IMR-90 (cell line): ENCODE measurements at regions not wholly inside any gene's neighbourhood (a gene's known extent, or its start where the extent isn't known, plus 50 kb on each side); places are given as distances from the start of the nearest gene placed in this dataset.

ENCODE experiments used
- BHLHE40 ChIP-seq: fragments of 150-350 bp; IDR thresholded peaks from 2 replicates; pipeline ENCODE4 v1.6.1; 2016; ENCODE audit warnings: mild to moderate bottlenecking, low read depth, low read length
- CEBPB ChIP-seq: IDR thresholded peaks from 2 replicates; pipeline ENCODE4 v1.6.1; 2012; ENCODE audit warnings: low read depth, low read length, improper control_type of control experiment
- CHD1 ChIP-seq: IDR thresholded peaks from 2 replicates; pipeline ENCODE4 v1.6.1; 2012; ENCODE audit warnings: low read depth, low read length, improper control_type of control experiment
- FOS ChIP-seq: fragments of 150-350 bp; IDR thresholded peaks from 2 replicates; pipeline ENCODE4 v1.6.1; 2016; ENCODE audit warnings: low read depth, low read length
- MAFK ChIP-seq: IDR thresholded peaks from 2 replicates; pipeline ENCODE4 v1.6.1; 2012; ENCODE audit warnings: low read depth, low read length, improper control_type of control experiment
- POLR2A ChIP-seq: IDR thresholded peaks from 2 replicates; pipeline ENCODE4 v1.6.1; 2012; ENCODE audit warnings: mild to moderate bottlenecking, low read depth, low read length
- RAD21 ChIP-seq: IDR thresholded peaks from 2 replicates; pipeline ENCODE4 v1.6.1; 2012; ENCODE audit warnings: low read length, improper control_type of control experiment
- SMC3 ChIP-seq: fragments of 150-350 bp; IDR thresholded peaks from 2 replicates; pipeline ENCODE4 v1.6.1; 2016; ENCODE audit warnings: low read depth, mild to moderate bottlenecking, antibody characterized with exemption, low read length, moderate library complexity
- TF ChIP-seq, protein P1 (sequence below): conservative IDR thresholded peaks from 2 replicates; pipeline ENCODE4 v1.5.1; 2012; ENCODE audit warnings: mild to moderate bottlenecking, low read depth, low read length, improper control_type of control experiment

DNA sequence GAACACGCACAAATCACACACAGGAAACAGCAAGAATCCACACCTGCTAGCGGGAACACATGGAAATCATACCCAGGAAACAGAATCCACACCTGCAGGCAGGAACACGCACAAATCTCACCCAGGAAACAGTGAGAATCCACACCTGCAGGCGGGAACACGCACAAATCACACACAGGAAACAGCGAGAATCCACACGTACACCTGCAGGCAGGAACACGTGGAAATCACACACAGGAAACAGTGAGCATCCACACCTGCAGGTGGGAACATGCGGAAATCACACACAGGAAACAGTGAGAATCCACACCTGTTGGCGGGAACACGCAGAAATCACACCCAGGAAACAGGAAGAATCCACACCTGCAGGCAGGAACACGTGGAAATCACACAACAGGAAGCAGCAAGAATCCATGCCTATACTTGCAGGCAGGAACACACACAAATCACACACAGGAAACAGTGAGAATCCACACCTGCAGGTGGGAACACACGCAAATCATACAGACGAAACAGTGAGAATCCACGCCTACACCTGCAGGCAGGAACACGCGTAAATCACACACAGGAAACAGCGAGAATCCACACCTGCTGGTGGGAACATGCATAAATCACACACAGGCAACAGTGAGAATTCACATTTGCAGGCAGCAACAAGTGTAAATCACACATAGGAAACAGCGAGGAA, 108.6 kb downstream of the DLL1 start:
- TF ChIP-seq POLR2A (no peak), CEBPB (no peak), MAFK (no peak), SMC3 (no peak), BHLHE40 (no peak), FOS (no peak), RAD21 (no peak), CHD1 (no peak)
- TF ChIP-seq, protein P1, sequence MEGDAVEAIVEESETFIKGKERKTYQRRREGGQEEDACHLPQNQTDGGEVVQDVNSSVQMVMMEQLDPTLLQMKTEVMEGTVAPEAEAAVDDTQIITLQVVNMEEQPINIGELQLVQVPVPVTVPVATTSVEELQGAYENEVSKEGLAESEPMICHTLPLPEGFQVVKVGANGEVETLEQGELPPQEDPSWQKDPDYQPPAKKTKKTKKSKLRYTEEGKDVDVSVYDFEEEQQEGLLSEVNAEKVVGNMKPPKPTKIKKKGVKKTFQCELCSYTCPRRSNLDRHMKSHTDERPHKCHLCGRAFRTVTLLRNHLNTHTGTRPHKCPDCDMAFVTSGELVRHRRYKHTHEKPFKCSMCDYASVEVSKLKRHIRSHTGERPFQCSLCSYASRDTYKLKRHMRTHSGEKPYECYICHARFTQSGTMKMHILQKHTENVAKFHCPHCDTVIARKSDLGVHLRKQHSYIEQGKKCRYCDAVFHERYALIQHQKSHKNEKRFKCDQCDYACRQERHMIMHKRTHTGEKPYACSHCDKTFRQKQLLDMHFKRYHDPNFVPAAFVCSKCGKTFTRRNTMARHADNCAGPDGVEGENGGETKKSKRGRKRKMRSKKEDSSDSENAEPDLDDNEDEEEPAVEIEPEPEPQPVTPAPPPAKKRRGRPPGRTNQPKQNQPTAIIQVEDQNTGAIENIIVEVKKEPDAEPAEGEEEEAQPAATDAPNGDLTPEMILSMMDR = no peak
